ENCODE measurements at regions not wholly inside any gene's neighbourhood (a gene's known extent, or its start where the extent isn't known, plus 50 kb on each side); places are given as distances from the start of the nearest gene placed in this dataset.

DNA sequence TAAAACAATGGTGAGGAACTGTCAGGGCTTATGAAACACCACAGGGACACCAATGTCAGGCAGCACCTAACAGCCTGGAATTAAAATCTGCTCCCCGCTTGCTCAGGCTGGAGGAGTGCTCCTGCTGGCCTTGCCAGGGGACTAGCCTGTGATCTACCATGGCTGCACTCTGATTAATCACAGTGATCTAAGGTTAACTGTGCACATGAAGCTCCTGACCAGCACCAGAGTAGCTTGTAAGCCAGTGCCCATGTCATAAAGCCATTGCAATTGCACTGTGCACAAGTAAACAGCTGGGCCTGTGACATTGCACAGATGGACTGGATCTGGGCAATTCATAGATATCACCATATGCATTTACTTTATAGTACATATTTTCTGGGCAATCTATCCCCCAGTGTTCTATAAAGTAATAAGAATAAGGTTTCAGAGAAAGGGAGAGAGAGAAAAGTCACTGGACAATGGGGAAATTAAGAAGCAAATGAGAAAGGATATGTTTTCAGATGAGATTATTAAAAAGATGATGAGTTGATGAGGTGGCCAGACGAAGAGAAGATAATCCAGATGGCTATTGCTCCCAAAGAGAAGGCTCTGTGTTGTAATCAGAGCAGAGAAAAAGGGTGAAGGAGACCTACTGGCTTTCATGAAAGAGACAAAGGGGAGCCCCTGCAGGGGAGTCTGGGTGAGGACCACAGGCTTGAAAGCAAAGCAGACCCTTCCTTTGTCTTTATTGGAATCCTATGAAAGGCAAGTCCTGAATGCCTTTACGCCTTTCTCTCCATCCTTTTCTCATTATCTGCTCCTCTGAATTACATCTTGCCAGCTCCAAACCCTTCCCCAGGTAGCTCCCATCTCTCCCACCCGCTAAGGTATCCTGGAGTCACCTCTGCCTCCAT, 145.8 kb downstream of the SLC38A6 start:
- TF ChIP-seq YY1 (IDR thresholded peaks at IDR 0.05; ENCODE audit: insufficient read depth, insufficient read length): no peak
- TF ChIP-seq SUZ12 (IDR thresholded peaks at IDR 0.05; ENCODE audit: extremely low read depth, insufficient read depth, insufficient read length): no peak

Data from NT2/D1 (cell line).